ENCODE measurements at regions not wholly inside any gene's neighbourhood (a gene's known extent, or its start where the extent isn't known, plus 50 kb on each side); places are given as distances from the start of the nearest gene placed in this dataset.

DNA sequence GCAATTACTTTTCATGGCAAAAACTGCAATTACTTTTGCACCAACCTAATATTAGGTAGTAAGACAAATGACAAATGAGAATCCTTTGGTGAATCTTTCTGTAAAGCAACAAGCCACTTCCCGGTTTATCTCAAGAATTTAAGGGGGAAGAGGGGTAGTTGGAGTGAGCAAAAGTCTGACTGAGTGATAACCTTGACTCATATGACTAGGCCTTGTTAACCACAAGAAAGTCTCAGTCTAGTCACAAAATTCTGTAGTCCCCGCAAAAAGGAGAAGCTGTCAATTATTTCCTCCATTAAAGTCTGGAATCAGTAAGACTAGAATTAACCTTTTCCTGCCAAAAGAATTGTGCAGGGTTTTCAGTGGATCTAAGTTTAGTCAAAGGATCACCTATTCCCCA, 72.2 kb upstream of the GNAO1 start:
- Histone ChIP-seq H3K36me3 (replicated peaks in 1 of 2; ENCODE audit: control insufficient read depth in 2 of 2, insufficient read depth in 2 of 2, low read length in 2 of 2) (no peaks in the 10 kb centered on the region), H3K9me3 (replicated peaks in 1 of 2; ENCODE audit: control insufficient read depth in 2 of 2, insufficient read depth in 1 of 2, low read depth in 1 of 2, low read length in 2 of 2) (no peaks in the 10 kb centered on the region), H3K4me2 (ENCODE audit: insufficient read depth, low read length, poor library complexity, severe bottlenecking) (no peak overlapping the region), H2BK120ac (ENCODE audit: low read depth, low read length) (no peak overlapping the region), H2BK12ac (ENCODE audit: low read length) (no peak overlapping the region), H2BK15ac (ENCODE audit: low read length) (no peak overlapping the region), H2AK5ac (ENCODE audit: low read depth, low read length) (no peak overlapping the region), H4K91ac (ENCODE audit: low read depth, low read length, poor library complexity) (no peak overlapping the region), H2BK5ac (ENCODE audit: low read length) (no peak overlapping the region), H3K27me3 (ENCODE audit: control insufficient read depth in 3 of 3, insufficient read depth in 3 of 3, low read depth in 1 of 3, low read length in 3 of 3) (no peaks in the 10 kb centered on the region), H3K4me3 (ENCODE audit: low read length in 2 of 2) (no peak overlapping the region), H4K8ac (ENCODE audit: low read depth, low read length) (no peak overlapping the region), H3K23ac (ENCODE audit: low read depth, low read length, poor library complexity) (no peak overlapping the region), H3K9ac (ENCODE audit: low read depth, low read length, poor library complexity) (no peak overlapping the region), H2AFZ (ENCODE audit: low read length) (no peak overlapping the region), H3K79me1 (ENCODE audit: low read depth, low read length) (no peaks in the 10 kb centered on the region), H3K14ac (ENCODE audit: low read length) (no peak overlapping the region), H3K4me1 (ENCODE audit: control insufficient read depth in 2 of 2, insufficient read depth in 1 of 2, low read depth in 1 of 2, low read length in 2 of 2) (peaks cover 6 to 8% of the 10 kb centered on the region in 2 donors), H3K18ac (ENCODE audit: low read length) (no peak overlapping the region), H3K4ac (ENCODE audit: low read length) (no peak overlapping the region), H3K27ac (replicated peaks; ENCODE audit: low read length) (no peak overlapping the region)
- WGBS, 2 donors (ENCODE audit: extremely low coverage in 2 of 2, insufficient read length in 2 of 2, insufficient replicate concordance in 1 of 2), result no CpG with 5 or more reads among the region's 2 CpGs
- no peak for DNase-seq (ENCODE audit: low spot score)

DNA sequence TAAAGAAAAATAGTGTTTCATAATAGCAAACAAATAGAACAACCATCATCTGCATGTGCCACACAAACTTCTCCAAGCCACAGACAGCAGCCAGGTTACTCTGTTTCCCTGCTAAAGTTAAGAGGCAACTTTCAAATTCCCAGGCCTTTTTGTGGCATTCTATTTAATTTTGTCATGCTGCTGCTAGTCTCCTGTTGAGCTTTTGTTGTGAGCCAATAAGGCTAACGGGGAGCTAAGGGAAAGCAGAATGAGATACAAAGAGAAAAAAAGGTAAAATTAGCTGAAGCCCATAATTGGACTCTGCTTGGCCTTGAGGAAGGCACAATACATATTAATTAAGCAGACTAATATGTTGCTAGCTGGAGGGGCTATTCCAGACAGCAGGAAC, 74.7 kb upstream of the GNAO1 start:
- Histone ChIP-seq H4K8ac (ENCODE audit: low read depth, low read length) (no peak overlapping the region), H3K9me3 (replicated peaks in 1 of 2; ENCODE audit: control insufficient read depth in 2 of 2, insufficient read depth in 1 of 2, low read depth in 1 of 2, low read length in 2 of 2) (no peaks in the 10 kb centered on the region), H3K23ac (ENCODE audit: low read depth, low read length, poor library complexity) (no peak overlapping the region), H2BK5ac (ENCODE audit: low read length) (no peak overlapping the region), H2BK120ac (ENCODE audit: low read depth, low read length) (no peak overlapping the region), H3K27ac (replicated peaks; ENCODE audit: low read length) (peak overlapping the region; percentile 49), H3K4me1 (ENCODE audit: control insufficient read depth in 2 of 2, insufficient read depth in 1 of 2, low read depth in 1 of 2, low read length in 2 of 2) (peaks cover 6 to 12% of the 10 kb centered on the region in 2 donors), H3K4me2 (ENCODE audit: insufficient read depth, low read length, poor library complexity, severe bottlenecking) (peak overlapping the region; percentile 36), H3K9ac (ENCODE audit: low read depth, low read length, poor library complexity) (no peak overlapping the region), H3K36me3 (replicated peaks in 1 of 2; ENCODE audit: control insufficient read depth in 2 of 2, insufficient read depth in 2 of 2, low read length in 2 of 2) (no peaks in the 10 kb centered on the region), H2BK15ac (ENCODE audit: low read length) (no peak overlapping the region), H4K91ac (ENCODE audit: low read depth, low read length, poor library complexity) (no peak overlapping the region), H2AK5ac (ENCODE audit: low read depth, low read length) (no peak overlapping the region), H3K27me3 (ENCODE audit: control insufficient read depth in 3 of 3, insufficient read depth in 3 of 3, low read depth in 1 of 3, low read length in 3 of 3) (no peaks in the 10 kb centered on the region), H2BK12ac (ENCODE audit: low read length) (no peak overlapping the region), H3K14ac (ENCODE audit: low read length) (no peak overlapping the region), H3K18ac (ENCODE audit: low read length) (no peak overlapping the region), H2AFZ (ENCODE audit: low read length) (no peak overlapping the region), H3K4me3 (ENCODE audit: low read length in 2 of 2) (no peak overlapping the region), H3K4ac (ENCODE audit: low read length) (no peak overlapping the region), H3K79me1 (ENCODE audit: low read depth, low read length) (no peaks in the 10 kb centered on the region)
- DNase-seq (ENCODE audit: low spot score), result peak; percentile 58
- WGBS, 2 donors (ENCODE audit: extremely low coverage in 2 of 2, insufficient read length in 2 of 2, insufficient replicate concordance in 1 of 2), result no CpG with 5 or more reads among the region's 1 CpG

- Histone ChIP-seq H3K4me2 (ENCODE audit: insufficient read depth, low read length, poor library complexity, severe bottlenecking) (peak overlapping the region; percentile 36), H3K23ac (ENCODE audit: low read depth, low read length, poor library complexity) (no peak overlapping the region), H2BK15ac (ENCODE audit: low read length) (no peak overlapping the region), H2AK5ac (ENCODE audit: low read depth, low read length) (no peak overlapping the region), H3K79me1 (ENCODE audit: low read depth, low read length) (no peaks in the 10 kb centered on the region), H4K8ac (ENCODE audit: low read depth, low read length) (no peak overlapping the region), H3K4me3 (ENCODE audit: low read length in 2 of 2) (no peak overlapping the region), H2AFZ (ENCODE audit: low read length) (no peak overlapping the region), H3K27ac (replicated peaks; ENCODE audit: low read length) (peak overlapping the region; percentile 49), H3K27me3 (ENCODE audit: control insufficient read depth in 3 of 3, insufficient read depth in 3 of 3, low read depth in 1 of 3, low read length in 3 of 3) (no peaks in the 10 kb centered on the region), H2BK5ac (ENCODE audit: low read length) (no peak overlapping the region), H3K4me1 (ENCODE audit: control insufficient read depth in 2 of 2, insufficient read depth in 1 of 2, low read depth in 1 of 2, low read length in 2 of 2) (peaks cover 6 to 12% of the 10 kb centered on the region in 2 donors), H3K9ac (ENCODE audit: low read depth, low read length, poor library complexity) (no peak overlapping the region), H4K91ac (ENCODE audit: low read depth, low read length, poor library complexity) (no peak overlapping the region), H2BK120ac (ENCODE audit: low read depth, low read length) (no peak overlapping the region), H3K4ac (ENCODE audit: low read length) (no peak overlapping the region), H3K9me3 (replicated peaks in 1 of 2; ENCODE audit: control insufficient read depth in 2 of 2, insufficient read depth in 1 of 2, low read depth in 1 of 2, low read length in 2 of 2) (no peaks in the 10 kb centered on the region), H3K36me3 (replicated peaks in 1 of 2; ENCODE audit: control insufficient read depth in 2 of 2, insufficient read depth in 2 of 2, low read length in 2 of 2) (no peaks in the 10 kb centered on the region), H3K14ac (ENCODE audit: low read length) (no peak overlapping the region), H3K18ac (ENCODE audit: low read length) (no peak overlapping the region), H2BK12ac (ENCODE audit: low read length) (no peak overlapping the region)
- DNase-seq (ENCODE audit: low spot score), result peak; percentile 26
- WGBS, 2 donors (ENCODE audit: extremely low coverage in 2 of 2, insufficient read length in 2 of 2, insufficient replicate concordance in 1 of 2), result no CpG with 5 or more reads among the region's 6 CpGs
Observed at GRCh38 chr16:56115817-56116576, 75.3 kb upstream of the GNAO1 start.

DNA sequence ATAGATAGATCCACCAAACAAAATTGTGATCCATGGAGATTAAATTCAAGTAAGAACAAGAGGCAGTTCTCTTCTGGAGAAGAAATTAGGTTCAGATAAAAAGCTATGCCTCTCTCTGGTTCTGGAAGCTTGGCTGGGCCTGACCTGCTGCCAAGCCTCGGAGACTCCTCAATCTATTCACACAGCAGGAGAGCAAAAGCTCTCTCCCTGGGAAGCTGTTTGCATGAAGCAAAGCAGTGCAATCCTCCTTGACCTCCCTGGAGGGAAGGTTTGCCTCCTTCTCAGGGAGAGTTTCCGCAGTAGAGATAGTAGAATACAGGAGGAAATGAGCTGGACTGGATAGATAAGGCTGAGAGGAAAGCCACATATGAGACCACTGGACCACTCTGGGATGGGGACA, 78.1 kb upstream of the GNAO1 start:
- Histone ChIP-seq H3K18ac (ENCODE audit: low read length) (peak overlapping the region; percentile 46), H3K23ac (ENCODE audit: low read depth, low read length, poor library complexity) (no peak overlapping the region), H2BK15ac (ENCODE audit: low read length) (no peak overlapping the region), H3K9me3 (replicated peaks in 1 of 2; ENCODE audit: control insufficient read depth in 2 of 2, insufficient read depth in 1 of 2, low read depth in 1 of 2, low read length in 2 of 2) (no peaks in the 10 kb centered on the region), H3K4me3 (ENCODE audit: low read length in 2 of 2) (no peak overlapping the region), H3K27me3 (ENCODE audit: control insufficient read depth in 3 of 3, insufficient read depth in 3 of 3, low read depth in 1 of 3, low read length in 3 of 3) (no peaks in the 10 kb centered on the region), H3K14ac (ENCODE audit: low read length) (no peak overlapping the region), H3K36me3 (replicated peaks in 1 of 2; ENCODE audit: control insufficient read depth in 2 of 2, insufficient read depth in 2 of 2, low read length in 2 of 2) (no peaks in the 10 kb centered on the region), H2AK5ac (ENCODE audit: low read depth, low read length) (no peak overlapping the region), H4K91ac (ENCODE audit: low read depth, low read length, poor library complexity) (no peak overlapping the region), H2BK12ac (ENCODE audit: low read length) (no peak overlapping the region), H2BK120ac (ENCODE audit: low read depth, low read length) (no peak overlapping the region), H3K4me1 (ENCODE audit: control insufficient read depth in 2 of 2, insufficient read depth in 1 of 2, low read depth in 1 of 2, low read length in 2 of 2) (peaks cover 6 to 15% of the 10 kb centered on the region in 2 donors), H2BK5ac (ENCODE audit: low read length) (no peak overlapping the region), H2AFZ (ENCODE audit: low read length) (no peak overlapping the region), H3K4ac (ENCODE audit: low read length) (no peak overlapping the region), H3K79me1 (ENCODE audit: low read depth, low read length) (no peaks in the 10 kb centered on the region), H4K8ac (ENCODE audit: low read depth, low read length) (no peak overlapping the region), H3K27ac (replicated peaks; ENCODE audit: low read length) (no peak overlapping the region), H3K4me2 (ENCODE audit: insufficient read depth, low read length, poor library complexity, severe bottlenecking) (no peak overlapping the region), H3K9ac (ENCODE audit: low read depth, low read length, poor library complexity) (no peak overlapping the region)
- no CpG with 5 or more reads among the region's 2 CpGs for WGBS, 2 donors (ENCODE audit: extremely low coverage in 2 of 2, insufficient read length in 2 of 2, insufficient replicate concordance in 1 of 2)
- DNase-seq (ENCODE audit: low spot score), result no peak

All from neuronal stem cell (in vitro differentiated cells).